ENCODE measurements at regions not wholly inside any gene's neighbourhood (a gene's known extent, or its start where the extent isn't known, plus 50 kb on each side); places are given as distances from the start of the nearest gene placed in this dataset.

GRCh38 chr20:47859278-47859677 is 74.0 kb upstream of the SULF2 start:
- TF ChIP-seq, protein P1, sequence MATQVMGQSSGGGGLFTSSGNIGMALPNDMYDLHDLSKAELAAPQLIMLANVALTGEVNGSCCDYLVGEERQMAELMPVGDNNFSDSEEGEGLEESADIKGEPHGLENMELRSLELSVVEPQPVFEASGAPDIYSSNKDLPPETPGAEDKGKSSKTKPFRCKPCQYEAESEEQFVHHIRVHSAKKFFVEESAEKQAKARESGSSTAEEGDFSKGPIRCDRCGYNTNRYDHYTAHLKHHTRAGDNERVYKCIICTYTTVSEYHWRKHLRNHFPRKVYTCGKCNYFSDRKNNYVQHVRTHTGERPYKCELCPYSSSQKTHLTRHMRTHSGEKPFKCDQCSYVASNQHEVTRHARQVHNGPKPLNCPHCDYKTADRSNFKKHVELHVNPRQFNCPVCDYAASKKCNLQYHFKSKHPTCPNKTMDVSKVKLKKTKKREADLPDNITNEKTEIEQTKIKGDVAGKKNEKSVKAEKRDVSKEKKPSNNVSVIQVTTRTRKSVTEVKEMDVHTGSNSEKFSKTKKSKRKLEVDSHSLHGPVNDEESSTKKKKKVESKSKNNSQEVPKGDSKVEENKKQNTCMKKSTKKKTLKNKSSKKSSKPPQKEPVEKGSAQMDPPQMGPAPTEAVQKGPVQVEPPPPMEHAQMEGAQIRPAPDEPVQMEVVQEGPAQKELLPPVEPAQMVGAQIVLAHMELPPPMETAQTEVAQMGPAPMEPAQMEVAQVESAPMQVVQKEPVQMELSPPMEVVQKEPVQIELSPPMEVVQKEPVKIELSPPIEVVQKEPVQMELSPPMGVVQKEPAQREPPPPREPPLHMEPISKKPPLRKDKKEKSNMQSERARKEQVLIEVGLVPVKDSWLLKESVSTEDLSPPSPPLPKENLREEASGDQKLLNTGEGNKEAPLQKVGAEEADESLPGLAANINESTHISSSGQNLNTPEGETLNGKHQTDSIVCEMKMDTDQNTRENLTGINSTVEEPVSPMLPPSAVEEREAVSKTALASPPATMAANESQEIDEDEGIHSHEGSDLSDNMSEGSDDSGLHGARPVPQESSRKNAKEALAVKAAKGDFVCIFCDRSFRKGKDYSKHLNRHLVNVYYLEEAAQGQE (IDR thresholded peaks at IDR 0.05; ENCODE audit: low read depth), result no peak
- TF ChIP-seq, protein P2, sequence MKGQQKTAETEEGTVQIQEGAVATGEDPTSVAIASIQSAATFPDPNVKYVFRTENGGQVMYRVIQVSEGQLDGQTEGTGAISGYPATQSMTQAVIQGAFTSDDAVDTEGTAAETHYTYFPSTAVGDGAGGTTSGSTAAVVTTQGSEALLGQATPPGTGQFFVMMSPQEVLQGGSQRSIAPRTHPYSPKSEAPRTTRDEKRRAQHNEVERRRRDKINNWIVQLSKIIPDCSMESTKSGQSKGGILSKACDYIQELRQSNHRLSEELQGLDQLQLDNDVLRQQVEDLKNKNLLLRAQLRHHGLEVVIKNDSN (IDR thresholded peaks at IDR 0.05), result no peak
- TF ChIP-seq EGR1 (IDR thresholded peaks at IDR 0.05), result no peak
- no peak for TF ChIP-seq RAD21 (IDR thresholded peaks at IDR 0.05; ENCODE audit: low read depth)
- TF ChIP-seq YY1 (IDR thresholded peaks at IDR 0.05; ENCODE audit: low read depth), result no peak

All from Ishikawa (cell line).